ENCODE measurements at regions not wholly inside any gene's neighbourhood (a gene's known extent, or its start where the extent isn't known, plus 50 kb on each side); places are given as distances from the start of the nearest gene placed in this dataset.

DNA sequence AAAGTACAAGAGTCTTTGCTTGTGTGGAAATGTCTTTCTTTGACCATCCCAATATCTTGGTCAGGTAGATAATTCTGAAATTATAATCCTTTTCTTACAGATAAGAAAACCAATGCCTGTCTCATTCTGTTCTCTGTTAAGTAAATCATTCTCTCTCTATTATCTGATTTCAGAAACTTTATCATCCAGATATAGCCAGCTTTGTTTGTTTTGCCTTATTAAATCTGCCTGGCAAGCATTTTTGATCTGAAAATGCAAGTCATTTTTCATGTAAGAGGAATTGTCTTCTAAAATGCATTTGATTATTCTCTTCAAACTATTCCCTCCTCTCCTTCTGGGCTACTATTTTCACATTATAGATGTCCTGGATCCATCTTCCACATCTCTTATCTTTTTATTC is 625.5 kb downstream of the CCDC171 start:
- H3K27me3 ChIP-seq (ENCODE audit: control insufficient read depth, insufficient read depth, low read length), result no peaks in the 10 kb centered on the region
- H3K9ac ChIP-seq (ENCODE audit: low read depth, low read length), result no peak overlapping the region
- H3K36me3 ChIP-seq (ENCODE audit: insufficient read depth, low read length), result no peaks in the 10 kb centered on the region
- H3K4me1 ChIP-seq (ENCODE audit: control insufficient read depth, insufficient read depth, low read length), result no peaks in the 10 kb centered on the region
- no peak overlapping the region for H3K4me3 ChIP-seq (ENCODE audit: low read length)
- H3K4me2 ChIP-seq (ENCODE audit: low read length), result no peak overlapping the region
- H3K9me3 ChIP-seq (replicated peaks; ENCODE audit: low read length), result no peaks in the 10 kb centered on the region

DNA sequence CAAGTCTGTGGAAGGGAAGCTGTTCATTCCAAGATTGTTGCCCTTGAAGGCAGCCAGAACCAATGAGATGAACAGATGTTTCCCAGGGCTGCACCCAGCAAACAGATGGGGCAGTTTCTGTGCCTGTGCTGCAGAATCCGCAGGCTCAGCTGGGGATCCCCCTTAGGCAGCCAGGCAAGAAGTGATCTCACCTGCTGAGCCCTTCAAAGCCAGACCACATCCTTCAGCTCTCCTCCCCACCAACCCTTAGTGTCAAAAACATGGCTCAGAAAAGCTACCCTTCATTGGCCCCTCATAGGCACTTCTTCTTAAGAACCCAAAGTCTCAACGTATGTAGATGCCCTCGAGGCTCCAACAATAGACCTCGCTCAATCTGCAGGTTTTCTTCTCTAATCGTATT is 626.7 kb downstream of the CCDC171 start:
- H3K4me2 ChIP-seq (ENCODE audit: low read length), result no peak overlapping the region
- no peak overlapping the region for H3K4me3 ChIP-seq (ENCODE audit: low read length)
- no peak overlapping the region for H3K9ac ChIP-seq (ENCODE audit: low read depth, low read length)
- no peaks in the 10 kb centered on the region for H3K9me3 ChIP-seq (replicated peaks; ENCODE audit: low read length)
- H3K36me3 ChIP-seq (ENCODE audit: insufficient read depth, low read length), result no peaks in the 10 kb centered on the region
- no peaks in the 10 kb centered on the region for H3K27me3 ChIP-seq (ENCODE audit: control insufficient read depth, insufficient read depth, low read length)
- H3K4me1 ChIP-seq (ENCODE audit: control insufficient read depth, insufficient read depth, low read length), result no peaks in the 10 kb centered on the region

DNA sequence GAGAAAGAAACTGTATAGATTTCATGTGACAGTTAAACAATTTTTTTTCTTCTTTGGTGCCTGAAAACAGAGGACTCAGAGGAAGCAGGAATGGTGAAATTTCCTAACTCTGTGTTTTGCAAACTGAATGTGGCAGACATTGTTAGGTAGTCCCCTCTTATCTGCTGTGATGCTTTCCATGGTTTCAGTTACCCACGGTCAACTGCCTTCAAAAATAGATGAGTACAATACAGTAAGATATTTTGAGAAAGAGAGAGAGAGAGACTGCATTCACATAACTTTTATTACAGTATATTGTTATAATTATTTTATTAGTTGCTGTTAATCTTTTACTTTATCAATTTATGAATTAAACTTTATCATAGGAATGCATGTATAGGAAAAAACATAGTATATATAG is 627.2 kb downstream of the CCDC171 start:
- no peaks in the 10 kb centered on the region for H3K36me3 ChIP-seq (ENCODE audit: insufficient read depth, low read length)
- no peaks in the 10 kb centered on the region for H3K27me3 ChIP-seq (ENCODE audit: control insufficient read depth, insufficient read depth, low read length)
- H3K9ac ChIP-seq (ENCODE audit: low read depth, low read length), result no peak overlapping the region
- H3K4me3 ChIP-seq (ENCODE audit: low read length), result no peak overlapping the region
- no peak overlapping the region for H3K4me2 ChIP-seq (ENCODE audit: low read length)
- no peaks in the 10 kb centered on the region for H3K9me3 ChIP-seq (replicated peaks; ENCODE audit: low read length)
- H3K4me1 ChIP-seq (ENCODE audit: control insufficient read depth, insufficient read depth, low read length), result no peaks in the 10 kb centered on the region

DNA sequence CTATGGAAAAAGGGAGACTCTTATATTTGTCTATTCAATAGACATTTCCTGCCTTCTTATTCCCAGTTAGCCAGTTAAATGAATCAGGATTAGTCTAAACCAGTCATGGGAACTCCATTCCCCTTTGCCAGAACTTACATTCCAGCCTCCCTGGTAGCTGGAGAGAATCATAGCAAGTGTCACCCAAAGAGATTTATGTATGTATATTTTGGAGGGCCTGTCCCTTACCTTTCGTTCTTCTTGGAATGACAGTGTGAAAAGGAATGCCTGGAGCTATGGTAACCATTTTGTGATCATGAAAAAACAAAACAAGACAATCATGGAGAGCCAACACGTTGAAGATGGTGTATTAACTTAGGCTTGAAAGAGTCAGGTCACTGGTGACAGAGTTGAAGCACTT is 627.7 kb downstream of the CCDC171 start:
- no peaks in the 10 kb centered on the region for H3K36me3 ChIP-seq (ENCODE audit: insufficient read depth, low read length)
- no peak overlapping the region for H3K4me3 ChIP-seq (ENCODE audit: low read length)
- H3K27me3 ChIP-seq (ENCODE audit: control insufficient read depth, insufficient read depth, low read length), result no peaks in the 10 kb centered on the region
- H3K9ac ChIP-seq (ENCODE audit: low read depth, low read length), result no peak overlapping the region
- no peak overlapping the region for H3K4me2 ChIP-seq (ENCODE audit: low read length)
- no peaks in the 10 kb centered on the region for H3K9me3 ChIP-seq (replicated peaks; ENCODE audit: low read length)
- H3K4me1 ChIP-seq (ENCODE audit: control insufficient read depth, insufficient read depth, low read length), result no peaks in the 10 kb centered on the region

DNA sequence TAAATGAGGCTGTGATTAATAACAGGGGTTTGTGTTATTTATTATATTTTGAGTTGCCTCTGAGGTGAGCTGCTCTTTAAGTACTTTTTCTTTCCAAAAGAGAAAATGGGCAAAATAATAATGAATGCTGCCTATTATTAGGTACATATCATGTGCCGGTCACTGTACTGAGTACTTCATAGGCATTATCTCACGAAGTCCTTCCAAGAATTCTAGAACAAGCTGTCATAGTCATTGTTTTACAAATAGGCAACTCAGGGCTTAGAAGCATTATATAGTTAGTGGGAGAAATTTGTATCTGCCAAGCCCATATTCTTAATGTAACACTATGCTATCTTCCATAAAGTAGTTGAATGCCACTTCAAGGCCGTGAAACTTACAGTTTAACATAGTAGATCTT is 628.7 kb downstream of the CCDC171 start:
- no peaks in the 10 kb centered on the region for H3K36me3 ChIP-seq (ENCODE audit: insufficient read depth, low read length)

DNA sequence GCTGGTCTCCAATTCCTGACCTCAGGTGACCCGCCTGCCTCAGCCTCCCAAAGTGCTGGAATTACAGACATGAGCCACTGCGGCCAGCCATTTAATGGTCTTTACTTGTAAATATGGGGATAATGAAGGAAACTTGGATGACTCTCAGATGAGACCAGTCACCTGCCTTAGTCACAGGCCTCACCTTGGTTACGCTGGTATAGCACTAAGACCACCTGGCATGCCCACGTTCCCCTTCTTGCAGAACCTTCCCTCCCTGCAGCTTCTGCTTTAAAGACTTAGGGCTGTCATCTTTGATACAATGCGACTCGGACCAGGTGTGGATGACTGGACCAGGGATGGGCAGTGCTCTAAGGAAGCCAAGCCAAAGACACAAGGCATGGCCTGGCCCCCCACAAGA is 629.9 kb downstream of the CCDC171 start:
- Histone ChIP-seq H3K9ac (ENCODE audit: low read depth, low read length) (no peak overlapping the region), H3K36me3 (ENCODE audit: insufficient read depth, low read length) (no peaks in the 10 kb centered on the region), H3K4me2 (ENCODE audit: low read length) (no peak overlapping the region), H3K27me3 (ENCODE audit: control insufficient read depth, insufficient read depth, low read length) (no peaks in the 10 kb centered on the region), H3K4me3 (ENCODE audit: low read length) (no peak overlapping the region), H3K4me1 (ENCODE audit: control insufficient read depth, insufficient read depth, low read length) (no peaks in the 10 kb centered on the region), H3K9me3 (replicated peaks; ENCODE audit: low read length) (no peaks in the 10 kb centered on the region)

More for the DNA sequence above, 628.7 kb downstream of the CCDC171 start:
- no peak overlapping the region for H3K9ac ChIP-seq (ENCODE audit: low read depth, low read length)
- no peaks in the 10 kb centered on the region for H3K27me3 ChIP-seq (ENCODE audit: control insufficient read depth, insufficient read depth, low read length)
- no peaks in the 10 kb centered on the region for H3K4me1 ChIP-seq (ENCODE audit: control insufficient read depth, insufficient read depth, low read length)
- H3K4me3 ChIP-seq (ENCODE audit: low read length), result no peak overlapping the region
- no peaks in the 10 kb centered on the region for H3K9me3 ChIP-seq (replicated peaks; ENCODE audit: low read length)
- no peak overlapping the region for H3K4me2 ChIP-seq (ENCODE audit: low read length)

DNA sequence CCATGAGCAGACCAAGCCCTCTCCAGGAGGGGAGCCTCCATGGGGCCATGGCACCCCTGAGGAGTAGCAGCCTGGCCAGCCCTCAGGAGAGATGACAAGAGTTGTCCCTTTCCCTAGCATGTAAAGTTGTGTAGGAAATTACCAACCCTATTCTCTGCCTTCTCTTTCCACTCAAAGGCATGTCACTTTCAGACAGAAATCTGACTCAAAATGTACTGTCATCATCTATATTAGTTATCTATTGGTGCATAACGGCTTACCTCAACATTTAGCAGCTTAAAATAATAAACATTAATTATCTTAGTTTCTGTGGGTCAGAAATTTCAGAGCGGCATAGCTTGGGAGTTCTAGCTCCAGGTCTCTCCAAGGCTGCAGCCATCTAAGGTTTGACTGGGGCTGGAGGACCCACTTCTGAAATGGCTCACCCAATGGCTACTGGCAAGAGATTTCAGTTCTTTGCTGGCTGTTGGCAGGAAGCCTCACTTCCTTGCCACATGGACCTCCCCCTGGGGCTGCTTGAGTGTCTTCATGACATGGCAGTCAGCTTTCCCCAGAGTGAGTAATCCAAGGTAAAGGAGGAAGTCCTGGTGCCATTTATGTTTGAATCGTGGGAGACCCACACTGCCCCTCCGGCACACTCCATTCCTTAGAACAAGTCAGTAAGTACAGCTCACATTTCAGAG is 632.3 kb downstream of the CCDC171 start:
- Histone ChIP-seq H3K4me1 (ENCODE audit: control insufficient read depth, insufficient read depth, low read length) (no peaks in the 10 kb centered on the region), H3K27me3 (ENCODE audit: control insufficient read depth, insufficient read depth, low read length) (no peaks in the 10 kb centered on the region), H3K36me3 (ENCODE audit: insufficient read depth, low read length) (no peaks in the 10 kb centered on the region), H3K4me3 (ENCODE audit: low read length) (no peak overlapping the region), H3K9ac (ENCODE audit: low read depth, low read length) (no peak overlapping the region), H3K9me3 (replicated peaks; ENCODE audit: low read length) (peaks cover 6% of the 10 kb centered on the region), H3K4me2 (ENCODE audit: low read length) (no peak overlapping the region)

DNA sequence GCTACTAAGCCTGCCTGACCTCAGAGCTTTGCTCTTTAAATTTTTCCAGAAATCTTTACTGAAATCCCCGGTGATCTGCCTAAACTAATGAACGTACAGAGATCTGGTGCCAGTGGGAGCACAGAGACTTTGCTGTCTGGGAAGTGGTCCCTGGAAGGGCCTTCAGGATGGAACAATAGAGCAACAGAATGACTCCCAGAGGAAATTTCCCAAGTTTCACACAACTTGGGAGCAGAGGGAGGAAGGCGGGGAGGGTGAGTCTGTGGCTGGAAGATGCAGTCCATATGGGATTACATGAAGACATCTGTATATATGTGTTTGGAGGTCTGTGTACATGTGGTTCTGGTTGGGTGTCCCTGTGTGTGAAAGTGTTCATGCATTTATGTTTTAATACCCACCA is 638.3 kb downstream of the CCDC171 start:
- H3K9me3 ChIP-seq (replicated peaks; ENCODE audit: low read length), result peaks cover 6% of the 10 kb centered on the region
- H3K4me2 ChIP-seq (ENCODE audit: low read length), result no peak overlapping the region

DNA sequence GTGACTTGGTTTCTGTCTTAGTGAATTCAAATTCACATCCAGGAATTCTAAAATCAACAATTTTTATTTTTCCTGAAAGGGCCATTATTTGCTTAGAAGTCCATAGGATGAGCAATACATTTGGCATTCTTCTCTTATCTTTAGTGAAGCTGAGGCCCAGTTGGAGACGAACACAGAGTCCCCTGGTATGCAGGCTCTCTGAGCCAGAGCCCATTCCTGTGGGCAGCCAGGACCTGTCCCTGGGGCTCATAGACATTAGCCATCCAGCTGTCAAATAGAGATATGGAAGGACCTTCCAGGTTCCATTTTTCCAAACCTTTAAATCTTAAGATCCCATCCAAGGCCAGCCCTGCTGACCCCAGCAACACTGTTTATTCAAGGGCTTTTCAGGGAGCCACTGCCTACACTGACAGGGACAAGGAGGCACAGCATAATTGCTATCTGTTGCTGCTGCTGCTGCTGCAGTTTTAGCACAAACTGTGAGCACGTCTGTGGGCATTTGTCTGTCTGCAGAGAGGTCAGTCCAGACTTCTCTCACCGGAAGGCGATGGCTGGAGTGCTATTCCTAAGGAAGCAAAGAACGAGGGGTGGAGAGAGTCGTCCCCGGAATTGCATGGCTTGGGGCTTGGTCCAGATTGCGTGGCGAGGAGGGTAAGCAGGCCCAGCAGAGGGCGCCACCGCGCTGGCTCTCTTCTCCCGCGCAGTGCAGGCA is 639.0 kb downstream of the CCDC171 start:
- H3K4me3 ChIP-seq (ENCODE audit: low read length), result peak overlapping the region; percentile 46
- peak overlapping the region; percentile 68 for H3K4me2 ChIP-seq (ENCODE audit: low read length)
- peaks cover 6% of the 10 kb centered on the region for H3K9me3 ChIP-seq (replicated peaks; ENCODE audit: low read length)
- H3K36me3 ChIP-seq (ENCODE audit: insufficient read depth, low read length), result no peaks in the 10 kb centered on the region
- peak overlapping the region; percentile 61 for H3K9ac ChIP-seq (ENCODE audit: low read depth, low read length)
- peaks cover 33% of the 10 kb centered on the region for H3K4me1 ChIP-seq (ENCODE audit: control insufficient read depth, insufficient read depth, low read length)
- H3K27me3 ChIP-seq (ENCODE audit: control insufficient read depth, insufficient read depth, low read length), result no peaks in the 10 kb centered on the region

More for the DNA sequence above, 638.3 kb downstream of the CCDC171 start:
- peaks cover 29% of the 10 kb centered on the region for H3K4me1 ChIP-seq (ENCODE audit: control insufficient read depth, insufficient read depth, low read length)
- H3K27me3 ChIP-seq (ENCODE audit: control insufficient read depth, insufficient read depth, low read length), result no peaks in the 10 kb centered on the region
- no peaks in the 10 kb centered on the region for H3K36me3 ChIP-seq (ENCODE audit: insufficient read depth, low read length)
- peak overlapping the region; percentile 14 for H3K9ac ChIP-seq (ENCODE audit: low read depth, low read length)
- H3K4me3 ChIP-seq (ENCODE audit: low read length), result no peak overlapping the region

DNA sequence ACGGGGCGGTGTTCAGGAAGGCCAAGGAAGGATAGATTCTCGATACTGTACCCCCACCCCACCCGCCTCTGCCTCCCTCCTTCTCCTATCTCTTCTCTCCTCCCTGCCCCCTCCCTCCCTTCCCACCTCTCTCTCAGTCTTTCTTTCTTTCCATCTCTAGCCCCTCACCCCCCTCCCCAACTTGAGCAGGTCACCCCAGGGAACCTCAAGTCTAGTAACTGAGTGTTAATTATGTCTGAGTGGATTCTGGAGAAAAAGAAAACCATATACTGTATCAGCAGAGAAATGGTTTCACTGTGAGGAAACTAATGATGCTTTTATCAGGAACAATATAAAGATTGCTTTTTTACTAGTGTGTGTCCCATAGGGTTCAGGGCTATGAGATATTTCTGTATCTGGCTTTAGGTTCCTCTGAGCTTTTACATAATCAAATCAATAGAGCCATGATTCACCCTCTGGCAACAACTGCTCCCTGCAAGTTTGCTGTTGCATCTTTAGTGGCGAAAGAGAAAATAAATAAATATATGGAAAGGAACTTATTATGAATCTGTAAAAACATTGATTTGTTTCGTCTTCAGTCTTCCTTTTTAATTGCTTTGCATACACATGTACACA is 639.7 kb downstream of the CCDC171 start:
- peaks cover 6% of the 10 kb centered on the region for H3K9me3 ChIP-seq (replicated peaks; ENCODE audit: low read length)
- H3K4me1 ChIP-seq (ENCODE audit: control insufficient read depth, insufficient read depth, low read length), result peaks cover 37% of the 10 kb centered on the region
- H3K4me2 ChIP-seq (ENCODE audit: low read length), result peak overlapping the region; percentile 68
- no peaks in the 10 kb centered on the region for H3K27me3 ChIP-seq (ENCODE audit: control insufficient read depth, insufficient read depth, low read length)
- no peaks in the 10 kb centered on the region for H3K36me3 ChIP-seq (ENCODE audit: insufficient read depth, low read length)
- H3K9ac ChIP-seq (ENCODE audit: low read depth, low read length), result peak overlapping the region; percentile 42
- H3K4me3 ChIP-seq (ENCODE audit: low read length), result no peak overlapping the region

DNA sequence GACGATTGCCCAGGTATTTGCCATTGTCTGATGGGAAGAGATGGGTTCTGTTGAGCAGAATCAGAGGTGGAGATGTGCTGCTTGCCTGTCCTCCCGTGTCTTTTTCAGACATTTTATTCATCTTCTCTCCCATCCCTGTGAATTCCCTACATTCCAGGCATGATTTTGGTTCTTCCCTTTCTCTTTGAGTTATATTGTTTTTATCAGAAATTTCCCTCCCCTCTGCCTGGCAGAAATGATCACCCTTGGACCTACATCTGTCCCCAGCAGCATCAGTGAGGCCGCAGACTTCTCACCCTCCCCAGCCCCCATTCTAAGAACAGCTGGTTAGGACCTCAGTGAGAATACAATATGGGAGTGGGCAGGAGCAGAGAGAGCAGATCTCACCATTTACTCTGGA is 640.2 kb downstream of the CCDC171 start:
- Histone ChIP-seq H3K9me3 (replicated peaks; ENCODE audit: low read length) (peaks cover 6% of the 10 kb centered on the region), H3K36me3 (ENCODE audit: insufficient read depth, low read length) (no peaks in the 10 kb centered on the region), H3K4me3 (ENCODE audit: low read length) (no peak overlapping the region), H3K27me3 (ENCODE audit: control insufficient read depth, insufficient read depth, low read length) (no peaks in the 10 kb centered on the region), H3K4me2 (ENCODE audit: low read length) (no peak overlapping the region), H3K9ac (ENCODE audit: low read depth, low read length) (no peak overlapping the region), H3K4me1 (ENCODE audit: control insufficient read depth, insufficient read depth, low read length) (peaks cover 42% of the 10 kb centered on the region)
